ENCODE measurements at regions not wholly inside any gene's neighbourhood (a gene's known extent, or its start where the extent isn't known, plus 50 kb on each side); places are given as distances from the start of the nearest gene placed in this dataset.
"Not testable (repeated sequence)": the region's sequence is repeated elsewhere in the genome, so short reads cannot be mapped to it uniquely, and the experiment has no call there.

DNA sequence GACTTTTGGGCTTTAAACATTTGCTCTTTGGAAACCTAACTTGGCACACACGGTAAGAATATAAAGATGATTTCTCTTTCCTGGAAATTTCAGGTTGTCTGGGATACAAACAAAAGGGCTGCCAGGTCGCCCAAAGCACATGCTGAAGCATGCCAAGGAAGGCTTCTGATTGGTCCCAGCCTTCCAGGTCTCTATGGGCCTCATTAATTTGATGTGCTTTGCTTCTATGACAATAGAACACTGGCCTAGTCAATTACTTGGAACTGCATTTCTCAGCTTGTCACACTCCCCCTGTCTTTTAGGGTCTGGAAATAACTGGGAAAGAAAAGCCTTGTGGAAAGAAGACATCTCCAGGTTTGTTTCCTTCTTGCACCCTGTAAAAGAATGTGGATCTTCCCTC, 228.9 kb downstream of the ADCYAP1 start:
- no peak overlapping the region for H2AFZ ChIP-seq (ENCODE audit: low read depth, low read length)
- no peak overlapping the region for H3K4me3 ChIP-seq (ENCODE audit: low read length)
- peaks cover 6% of the 10 kb centered on the region for H3K4me1 ChIP-seq (ENCODE audit: insufficient read depth, low read length)
- H3K27me3 ChIP-seq (ENCODE audit: insufficient read depth, low read length), result no peaks in the 10 kb centered on the region
- H3K36me3 ChIP-seq (ENCODE audit: insufficient read depth, low read length), result no peaks in the 10 kb centered on the region
- no peaks in the 10 kb centered on the region for H3K9me3 ChIP-seq (ENCODE audit: low read length)

DNA sequence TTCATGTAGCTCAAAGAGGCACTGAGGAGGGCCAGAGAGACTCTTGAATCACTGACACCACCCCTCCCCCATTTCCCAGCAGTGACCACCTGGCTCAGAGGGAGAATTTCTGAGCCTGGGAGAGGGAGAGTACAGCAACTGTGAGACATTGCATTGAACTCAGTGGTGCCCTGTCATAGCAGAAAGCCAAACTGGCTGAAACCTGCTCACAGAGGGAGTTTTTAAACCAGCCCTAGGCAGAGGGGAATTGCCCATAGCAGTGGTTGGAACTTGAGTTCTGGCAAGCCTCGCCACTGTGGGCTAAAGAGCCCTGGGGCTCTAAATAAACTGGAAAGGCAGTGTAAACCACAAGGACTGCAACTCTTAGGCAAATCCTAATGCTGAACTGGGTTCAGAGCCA, 243.1 kb downstream of the ADCYAP1 start:
- Histone ChIP-seq H3K4me3 (ENCODE audit: low read length) (no peak overlapping the region), H3K36me3 (ENCODE audit: insufficient read depth, low read length) (no peaks in the 10 kb centered on the region), H3K4me1 (ENCODE audit: insufficient read depth, low read length) (no peaks in the 10 kb centered on the region), H3K9me3 (ENCODE audit: low read length) (no peaks in the 10 kb centered on the region), H2AFZ (ENCODE audit: low read depth, low read length) (no peak overlapping the region), H3K27me3 (ENCODE audit: insufficient read depth, low read length) (no peaks in the 10 kb centered on the region)

DNA sequence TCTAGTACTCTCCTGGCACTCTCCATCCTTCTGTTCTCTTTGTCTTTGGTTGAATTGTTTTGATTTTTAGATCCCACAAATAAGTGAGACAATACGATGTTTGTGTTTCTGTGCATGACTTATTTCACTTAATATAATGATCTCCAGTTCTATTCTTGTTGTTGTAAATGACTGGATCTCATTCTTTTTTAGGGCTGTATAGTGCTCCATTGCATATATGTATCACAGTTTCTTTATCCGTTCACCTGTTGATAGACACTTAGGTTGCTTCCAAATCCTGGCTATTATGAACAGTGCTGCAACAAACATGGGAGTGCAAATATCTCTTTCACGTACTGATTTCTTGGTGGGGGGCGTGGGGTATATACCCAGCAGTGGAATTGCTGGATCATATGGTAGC, 245.0 kb downstream of the ADCYAP1 start:
- Histone ChIP-seq H3K27me3 (ENCODE audit: insufficient read depth, low read length) (no peaks in the 10 kb centered on the region), H3K4me3 (ENCODE audit: low read length) (no peak overlapping the region), H3K9me3 (ENCODE audit: low read length) (no peaks in the 10 kb centered on the region)

DNA sequence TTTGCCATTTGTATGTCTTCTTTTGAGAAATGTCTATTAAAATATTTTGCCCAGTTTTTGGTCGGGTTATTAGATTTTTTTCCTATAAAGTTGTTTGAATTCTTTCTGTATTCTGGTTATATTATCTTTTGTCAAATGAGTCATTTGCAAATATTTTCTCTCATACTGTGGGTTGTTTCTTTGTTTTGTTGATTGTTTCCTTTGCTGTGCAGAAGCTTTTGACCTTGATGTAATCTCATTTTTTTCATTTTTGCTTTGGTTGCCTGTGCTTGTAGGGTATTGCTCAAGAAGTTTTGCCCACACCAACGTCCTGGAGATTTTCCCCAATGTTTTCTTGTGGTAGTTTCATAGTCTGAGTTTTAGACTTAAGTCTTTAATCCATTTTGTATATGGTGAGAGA, 245.7 kb downstream of the ADCYAP1 start:
- Histone ChIP-seq H3K4me3 (ENCODE audit: low read length) (no peak overlapping the region), H3K27me3 (ENCODE audit: insufficient read depth, low read length) (no peaks in the 10 kb centered on the region), H3K9me3 (ENCODE audit: low read length) (no peaks in the 10 kb centered on the region), H3K36me3 (ENCODE audit: insufficient read depth, low read length) (no peaks in the 10 kb centered on the region), H3K4me1 (ENCODE audit: insufficient read depth, low read length) (no peaks in the 10 kb centered on the region), H2AFZ (ENCODE audit: low read depth, low read length) (no peak overlapping the region)

More for the DNA sequence above, 245.0 kb downstream of the ADCYAP1 start:
- Histone ChIP-seq H2AFZ (ENCODE audit: low read depth, low read length) (no peak overlapping the region), H3K4me1 (ENCODE audit: insufficient read depth, low read length) (no peaks in the 10 kb centered on the region), H3K36me3 (ENCODE audit: insufficient read depth, low read length) (no peaks in the 10 kb centered on the region)

DNA sequence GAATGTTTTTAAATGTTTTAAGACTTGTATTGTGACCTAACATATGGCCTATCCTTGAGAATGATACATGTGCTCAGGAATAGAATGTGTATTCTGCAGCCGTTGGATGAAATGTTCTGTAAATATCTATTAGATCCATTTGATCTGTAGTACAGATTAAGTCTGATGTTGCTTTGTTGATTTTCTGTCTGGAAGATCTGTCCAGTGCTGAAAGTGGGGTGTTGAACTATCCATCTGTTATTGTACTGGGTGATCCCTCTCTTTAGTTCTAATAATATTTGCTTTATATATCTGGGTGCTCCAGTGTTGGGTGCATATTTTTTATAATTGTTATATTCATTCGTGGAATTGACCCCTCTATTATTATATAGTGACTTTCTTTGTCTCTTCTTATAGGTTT, 248.3 kb downstream of the ADCYAP1 start:
- not testable (repeated sequence) for H3K4me3 ChIP-seq (ENCODE audit: low read length); H2AFZ ChIP-seq (ENCODE audit: low read depth, low read length); H3K9me3 ChIP-seq (ENCODE audit: low read length); H3K27me3 ChIP-seq (ENCODE audit: insufficient read depth, low read length); H3K4me1 ChIP-seq (ENCODE audit: insufficient read depth, low read length); H3K36me3 ChIP-seq (ENCODE audit: insufficient read depth, low read length)

DNA sequence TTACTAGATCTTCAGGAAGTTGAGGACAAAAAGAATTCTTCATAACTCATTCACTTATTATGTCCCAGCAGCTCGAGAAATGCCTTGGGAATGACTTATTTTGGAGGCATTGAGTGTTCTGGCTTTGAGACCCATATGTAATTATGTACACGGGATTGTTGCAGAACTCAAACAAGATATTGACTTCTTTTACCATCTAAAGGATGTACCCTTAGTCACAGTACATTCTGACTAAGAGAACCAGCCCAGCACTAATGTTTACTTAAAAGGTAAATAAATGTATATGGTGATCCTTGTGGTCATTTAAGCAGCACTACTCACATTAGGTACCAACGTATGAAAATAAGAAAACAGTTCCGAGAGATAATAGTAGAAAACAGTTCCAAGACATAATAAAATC, 268.9 kb downstream of the ADCYAP1 start:
- Histone ChIP-seq H3K27me3 (ENCODE audit: insufficient read depth, low read length) (no peaks in the 10 kb centered on the region), H3K4me1 (ENCODE audit: insufficient read depth, low read length) (no peaks in the 10 kb centered on the region), H2AFZ (ENCODE audit: low read depth, low read length) (no peak overlapping the region), H3K36me3 (ENCODE audit: insufficient read depth, low read length) (no peaks in the 10 kb centered on the region), H3K9me3 (ENCODE audit: low read length) (no peaks in the 10 kb centered on the region), H3K4me3 (ENCODE audit: low read length) (no peak overlapping the region)

DNA sequence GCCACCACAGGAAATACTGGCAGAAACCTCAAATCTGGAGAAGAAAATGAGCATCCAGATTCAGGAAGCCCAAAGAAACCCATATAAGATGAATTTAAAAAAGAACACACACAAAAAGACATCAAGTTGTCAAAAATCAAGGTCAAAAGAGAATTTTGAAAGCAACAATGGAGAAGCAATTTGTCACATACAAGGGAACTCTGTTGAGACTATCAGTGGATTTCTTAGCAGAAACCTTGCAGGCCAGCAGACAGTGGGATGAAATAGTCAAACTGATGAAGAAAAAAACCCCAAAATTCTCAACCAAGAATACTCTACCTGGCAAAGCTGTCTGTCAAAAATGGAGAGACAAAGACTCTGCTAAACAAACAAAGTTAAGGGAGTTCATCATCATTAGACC, 272.6 kb downstream of the ADCYAP1 start:
- H2AFZ ChIP-seq (ENCODE audit: low read depth, low read length), result no peak overlapping the region
- no peaks in the 10 kb centered on the region for H3K9me3 ChIP-seq (ENCODE audit: low read length)
- H3K36me3 ChIP-seq (ENCODE audit: insufficient read depth, low read length), result no peaks in the 10 kb centered on the region
- H3K4me3 ChIP-seq (ENCODE audit: low read length), result no peak overlapping the region
- H3K4me1 ChIP-seq (ENCODE audit: insufficient read depth, low read length), result no peaks in the 10 kb centered on the region
- no peaks in the 10 kb centered on the region for H3K27me3 ChIP-seq (ENCODE audit: insufficient read depth, low read length)

DNA sequence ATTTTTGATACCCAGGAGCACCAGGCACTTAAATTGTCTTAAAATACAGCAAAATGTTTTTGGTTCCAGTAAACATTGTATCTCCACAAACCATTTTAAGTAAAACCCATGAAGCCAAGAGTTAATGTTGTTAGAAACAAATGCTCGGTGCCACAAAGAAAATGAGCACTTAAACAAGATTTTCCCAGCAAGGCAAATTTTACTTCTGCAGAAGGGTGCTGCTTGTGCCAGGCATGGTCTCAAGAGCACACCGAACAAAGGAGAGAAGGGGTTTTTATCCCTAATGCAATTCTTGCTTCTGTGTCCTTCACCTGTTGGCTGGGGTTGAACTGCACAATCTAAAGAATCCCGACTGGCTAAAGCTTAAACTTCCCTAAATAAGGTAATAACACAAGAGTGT, 286.7 kb downstream of the ADCYAP1 start:
- Histone ChIP-seq H3K4me1 (ENCODE audit: insufficient read depth, low read length) (no peaks in the 10 kb centered on the region), H2AFZ (ENCODE audit: low read depth, low read length) (no peak overlapping the region), H3K9me3 (ENCODE audit: low read length) (no peaks in the 10 kb centered on the region), H3K4me3 (ENCODE audit: low read length) (no peak overlapping the region), H3K36me3 (ENCODE audit: insufficient read depth, low read length) (no peaks in the 10 kb centered on the region), H3K27me3 (ENCODE audit: insufficient read depth, low read length) (no peaks in the 10 kb centered on the region)

DNA sequence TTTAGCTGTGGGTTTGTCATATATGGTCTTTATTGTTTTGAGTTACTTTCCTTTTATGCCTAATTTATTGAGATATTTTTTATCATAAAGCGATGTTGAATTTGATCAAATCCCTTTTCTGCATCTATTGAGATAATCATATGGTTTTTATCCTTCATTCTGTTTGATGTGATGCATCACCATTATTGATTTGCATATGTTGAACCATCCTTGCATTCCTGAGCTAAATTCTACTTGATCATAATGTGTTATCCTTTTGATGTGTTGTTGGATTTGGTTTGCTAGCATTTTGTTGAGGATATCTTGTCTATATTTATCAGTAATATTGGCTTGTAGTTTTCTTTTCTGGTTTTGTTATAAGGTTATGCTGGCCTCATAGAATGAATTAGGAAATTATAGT, 308.5 kb downstream of the ADCYAP1 start:
- H2AFZ ChIP-seq (ENCODE audit: low read depth, low read length), result no peak overlapping the region
- no peaks in the 10 kb centered on the region for H3K36me3 ChIP-seq (ENCODE audit: insufficient read depth, low read length)
- H3K27me3 ChIP-seq (ENCODE audit: insufficient read depth, low read length), result no peaks in the 10 kb centered on the region
- H3K4me3 ChIP-seq (ENCODE audit: low read length), result no peak overlapping the region
- no peaks in the 10 kb centered on the region for H3K9me3 ChIP-seq (ENCODE audit: low read length)
- H3K4me1 ChIP-seq (ENCODE audit: insufficient read depth, low read length), result no peaks in the 10 kb centered on the region

DNA sequence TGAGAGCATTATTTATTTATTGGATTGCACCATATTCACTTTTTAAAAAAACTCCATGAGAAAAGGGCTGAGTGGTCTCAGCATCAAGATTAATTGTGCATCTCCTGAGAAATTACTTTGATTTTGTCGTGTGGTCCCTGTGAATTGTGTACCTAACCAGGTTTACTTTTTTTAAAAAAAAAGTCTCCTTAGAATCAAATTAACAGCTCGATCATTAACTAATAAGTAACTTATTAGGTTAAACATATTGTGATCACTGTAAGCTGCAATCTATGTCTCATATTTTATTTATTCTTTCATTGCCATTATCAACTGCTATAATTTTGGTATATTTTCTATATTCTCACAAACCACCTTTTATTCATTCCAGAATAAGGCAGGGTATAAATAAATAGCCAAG, 318.2 kb downstream of the ADCYAP1 start:
- no peaks in the 10 kb centered on the region for H3K4me1 ChIP-seq (ENCODE audit: insufficient read depth, low read length)
- H3K4me3 ChIP-seq (ENCODE audit: low read length), result no peak overlapping the region
- no peaks in the 10 kb centered on the region for H3K9me3 ChIP-seq (ENCODE audit: low read length)
- no peak overlapping the region for H2AFZ ChIP-seq (ENCODE audit: low read depth, low read length)
- H3K27me3 ChIP-seq (ENCODE audit: insufficient read depth, low read length), result no peaks in the 10 kb centered on the region
- no peaks in the 10 kb centered on the region for H3K36me3 ChIP-seq (ENCODE audit: insufficient read depth, low read length)

DNA sequence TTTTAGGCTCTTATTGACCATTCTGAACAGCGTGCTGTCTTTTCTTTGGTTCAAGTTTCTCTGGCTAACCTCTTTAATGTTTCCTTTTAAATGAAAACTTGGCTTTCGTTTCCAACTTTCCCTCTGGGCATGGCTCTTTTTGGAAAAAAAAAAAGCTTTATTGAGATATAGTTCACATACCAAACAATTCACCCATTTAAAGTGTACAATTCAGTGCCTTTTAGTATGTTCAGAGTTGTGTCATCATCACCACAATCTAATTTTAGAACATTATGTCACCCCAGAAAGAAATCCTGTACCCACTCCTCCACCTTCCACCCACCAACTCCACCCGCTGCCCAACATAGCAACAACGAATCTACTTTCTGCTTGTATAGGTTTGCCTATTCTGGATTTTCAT, 322.4 kb downstream of the ADCYAP1 start:
- no peaks in the 10 kb centered on the region for H3K4me1 ChIP-seq (ENCODE audit: insufficient read depth, low read length)
- no peak overlapping the region for H2AFZ ChIP-seq (ENCODE audit: low read depth, low read length)
- no peaks in the 10 kb centered on the region for H3K9me3 ChIP-seq (ENCODE audit: low read length)
- H3K4me3 ChIP-seq (ENCODE audit: low read length), result no peak overlapping the region
- H3K36me3 ChIP-seq (ENCODE audit: insufficient read depth, low read length), result no peaks in the 10 kb centered on the region
- no peaks in the 10 kb centered on the region for H3K27me3 ChIP-seq (ENCODE audit: insufficient read depth, low read length)

DNA sequence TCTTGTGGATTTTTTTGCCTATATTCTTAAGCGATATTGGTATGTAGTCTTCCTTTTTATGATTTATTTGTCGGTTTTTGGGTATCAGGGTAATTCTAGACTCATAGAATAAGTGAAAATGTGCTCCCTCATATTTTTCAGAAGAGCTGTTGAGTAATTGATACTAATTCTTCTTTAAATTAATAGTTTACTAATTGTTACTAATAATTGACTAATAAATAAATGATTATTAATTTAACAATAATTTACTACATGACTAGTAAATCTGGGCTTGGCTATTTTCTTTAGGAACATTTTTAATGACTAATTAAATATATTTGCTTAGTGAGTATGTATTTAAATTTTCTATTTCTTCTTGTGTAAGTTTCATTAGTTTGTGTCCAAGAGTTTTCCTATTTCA, 325.0 kb downstream of the ADCYAP1 start:
- no peaks in the 10 kb centered on the region for H3K27me3 ChIP-seq (ENCODE audit: insufficient read depth, low read length)
- H2AFZ ChIP-seq (ENCODE audit: low read depth, low read length), result no peak overlapping the region
- H3K4me1 ChIP-seq (ENCODE audit: insufficient read depth, low read length), result no peaks in the 10 kb centered on the region
- no peaks in the 10 kb centered on the region for H3K36me3 ChIP-seq (ENCODE audit: insufficient read depth, low read length)
- no peaks in the 10 kb centered on the region for H3K9me3 ChIP-seq (ENCODE audit: low read length)
- no peak overlapping the region for H3K4me3 ChIP-seq (ENCODE audit: low read length)

DNA sequence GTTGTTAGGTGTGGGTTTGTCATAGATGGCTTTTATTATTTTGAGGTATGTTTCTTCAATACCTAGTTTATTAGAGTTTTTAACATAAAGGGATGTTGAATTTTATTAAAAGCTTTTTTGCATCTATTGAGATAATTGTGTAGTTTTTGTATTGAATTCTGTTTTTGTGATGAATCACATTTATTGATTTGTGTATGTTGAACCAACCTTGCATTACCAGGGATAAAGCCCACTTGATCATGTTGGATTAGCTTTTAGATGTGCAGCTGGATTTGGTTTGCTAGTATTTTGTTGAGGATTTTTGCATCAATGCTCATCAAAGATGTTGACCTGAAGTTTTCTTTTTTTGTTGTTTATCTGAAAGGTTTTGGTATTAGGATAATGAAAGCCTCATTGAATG, 328.2 kb downstream of the ADCYAP1 start:
- no peaks in the 10 kb centered on the region for H3K4me1 ChIP-seq (ENCODE audit: insufficient read depth, low read length)
- H3K9me3 ChIP-seq (ENCODE audit: low read length), result no peaks in the 10 kb centered on the region
- no peak overlapping the region for H3K4me3 ChIP-seq (ENCODE audit: low read length)
- no peak overlapping the region for H2AFZ ChIP-seq (ENCODE audit: low read depth, low read length)
- H3K36me3 ChIP-seq (ENCODE audit: insufficient read depth, low read length), result no peaks in the 10 kb centered on the region
- no peaks in the 10 kb centered on the region for H3K27me3 ChIP-seq (ENCODE audit: insufficient read depth, low read length)

DNA sequence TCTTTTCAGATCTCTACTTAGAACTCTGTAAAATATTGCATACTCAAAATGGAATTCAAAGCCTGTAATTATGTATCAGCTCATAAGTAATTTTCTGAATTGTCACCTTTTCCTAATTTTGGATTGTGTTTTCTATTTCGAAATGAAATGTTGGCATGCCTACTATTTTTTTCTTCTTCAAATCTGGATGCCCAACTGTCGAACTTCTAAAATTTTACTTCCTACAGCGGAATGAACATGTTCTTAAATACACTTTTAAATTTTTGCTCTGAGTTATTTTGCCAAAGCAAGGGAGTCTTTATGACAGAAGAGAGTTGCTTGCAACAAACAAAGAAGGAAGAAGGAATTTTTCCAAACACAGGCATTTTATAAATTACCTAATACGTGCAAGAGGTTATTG, 336.0 kb downstream of the ADCYAP1 start:
- H2AFZ ChIP-seq (ENCODE audit: low read depth, low read length), result no peak overlapping the region
- no peak overlapping the region for H3K4me3 ChIP-seq (ENCODE audit: low read length)
- no peaks in the 10 kb centered on the region for H3K27me3 ChIP-seq (ENCODE audit: insufficient read depth, low read length)
- no peaks in the 10 kb centered on the region for H3K4me1 ChIP-seq (ENCODE audit: insufficient read depth, low read length)
- no peaks in the 10 kb centered on the region for H3K36me3 ChIP-seq (ENCODE audit: insufficient read depth, low read length)
- no peaks in the 10 kb centered on the region for H3K9me3 ChIP-seq (ENCODE audit: low read length)
